ENCODE measurements at regions not wholly inside any gene's neighbourhood (a gene's known extent, or its start where the extent isn't known, plus 50 kb on each side); places are given as distances from the start of the nearest gene placed in this dataset.

- TF ChIP-seq, protein P1, sequence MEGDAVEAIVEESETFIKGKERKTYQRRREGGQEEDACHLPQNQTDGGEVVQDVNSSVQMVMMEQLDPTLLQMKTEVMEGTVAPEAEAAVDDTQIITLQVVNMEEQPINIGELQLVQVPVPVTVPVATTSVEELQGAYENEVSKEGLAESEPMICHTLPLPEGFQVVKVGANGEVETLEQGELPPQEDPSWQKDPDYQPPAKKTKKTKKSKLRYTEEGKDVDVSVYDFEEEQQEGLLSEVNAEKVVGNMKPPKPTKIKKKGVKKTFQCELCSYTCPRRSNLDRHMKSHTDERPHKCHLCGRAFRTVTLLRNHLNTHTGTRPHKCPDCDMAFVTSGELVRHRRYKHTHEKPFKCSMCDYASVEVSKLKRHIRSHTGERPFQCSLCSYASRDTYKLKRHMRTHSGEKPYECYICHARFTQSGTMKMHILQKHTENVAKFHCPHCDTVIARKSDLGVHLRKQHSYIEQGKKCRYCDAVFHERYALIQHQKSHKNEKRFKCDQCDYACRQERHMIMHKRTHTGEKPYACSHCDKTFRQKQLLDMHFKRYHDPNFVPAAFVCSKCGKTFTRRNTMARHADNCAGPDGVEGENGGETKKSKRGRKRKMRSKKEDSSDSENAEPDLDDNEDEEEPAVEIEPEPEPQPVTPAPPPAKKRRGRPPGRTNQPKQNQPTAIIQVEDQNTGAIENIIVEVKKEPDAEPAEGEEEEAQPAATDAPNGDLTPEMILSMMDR (conservative IDR thresholded peaks at IDR 0.05): no peak
- H3K27ac ChIP-seq: no peak overlapping the region; the same call in 1 of the 2 replicates
Measured at GRCh38 chr5:23013395-23013998, 160.4 kb upstream of the CDH12 start.

DNA sequence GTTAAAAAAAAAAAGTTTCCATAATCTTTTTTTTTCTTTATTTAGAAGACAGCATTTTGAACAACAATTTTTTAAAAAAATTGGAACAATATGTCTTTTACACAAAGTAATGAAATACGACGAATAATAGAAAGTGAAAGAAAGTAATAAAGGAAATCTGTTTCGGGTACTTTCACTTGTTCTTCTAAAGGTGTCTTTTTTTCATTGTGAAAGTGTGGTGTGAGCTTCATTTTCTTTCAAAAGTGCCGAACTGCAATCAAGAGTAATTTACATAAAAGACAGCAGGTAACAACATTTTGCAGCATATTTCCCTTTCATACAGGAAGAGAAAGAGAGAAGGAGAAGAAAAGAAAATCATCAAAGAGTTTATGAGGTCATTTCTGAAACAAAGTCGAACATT, 159.7 kb upstream of the CDH12 start:
- TF ChIP-seq, protein P1 (conservative IDR thresholded peaks at IDR 0.05): no peak
- no peak overlapping the region for H3K27ac ChIP-seq

- TF ChIP-seq, protein P1 (conservative IDR thresholded peaks at IDR 0.05): no peak
- no peak overlapping the region for H3K27ac ChIP-seq
Measured at GRCh38 chr5:23007762-23008161, 154.6 kb upstream of the CDH12 start.

GRCh38 chr5:23007236-23007635, 154.1 kb upstream of the CDH12 start:
- TF ChIP-seq, protein P1 (conservative IDR thresholded peaks at IDR 0.05): no peak
- H3K27ac ChIP-seq: no peak overlapping the region

- TF ChIP-seq, protein P1 (conservative IDR thresholded peaks at IDR 0.05): no peak
- H3K27ac ChIP-seq: no peak overlapping the region
Measured at GRCh38 chr5:23001120-23001519, 148.0 kb upstream of the CDH12 start.

DNA sequence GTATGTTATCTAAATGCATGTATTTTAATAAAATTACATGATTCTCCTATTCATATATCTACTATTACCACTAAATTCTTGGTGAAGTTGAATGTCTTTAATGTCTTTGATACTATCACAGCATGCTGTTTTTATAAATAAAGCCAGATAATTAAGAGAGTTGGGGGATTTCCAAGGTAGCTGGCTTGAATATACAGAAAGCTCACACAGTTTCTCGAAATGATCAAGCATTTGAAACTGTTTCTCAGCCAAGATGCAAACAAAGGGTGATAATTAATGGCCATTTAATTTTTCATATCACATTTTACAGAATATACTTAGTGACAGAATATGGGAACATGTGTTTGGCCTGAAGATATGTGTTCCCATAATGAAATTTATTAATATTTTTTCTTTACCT, 145.6 kb upstream of the CDH12 start:
- H3K27ac ChIP-seq: no peak overlapping the region
- TF ChIP-seq, protein P1 (conservative IDR thresholded peaks at IDR 0.05): no peak

GRCh38 chr5:22998362-22998761, 145.2 kb upstream of the CDH12 start:
- TF ChIP-seq, protein P1 (conservative IDR thresholded peaks at IDR 0.05): no peak

More at GRCh38 chr5:22998362-22998761, 145.2 kb upstream of the CDH12 start:
- H3K27ac ChIP-seq: no peak overlapping the region
